ENCODE measurements at regions not wholly inside any gene's neighbourhood (a gene's known extent, or its start where the extent isn't known, plus 50 kb on each side); places are given as distances from the start of the nearest gene placed in this dataset.

- DNase-seq: no peak
Measured at GRCh38 chr2:172153156-172153555, 50.5 kb upstream of the DLX2 start.

- no peak for DNase-seq
Measured at GRCh38 chr2:172153757-172154156, 51.1 kb upstream of the DLX2 start.

- DNase-seq: no peak
Measured at GRCh38 chr2:172155752-172156151, 53.1 kb upstream of the DLX2 start.

- DNase-seq: no peak
Measured at GRCh38 chr2:172160839-172161238, 58.1 kb upstream of the DLX2 start.

GRCh38 chr2:172162225-172162733 is 59.6 kb upstream of the DLX2 start:
- no peak for DNase-seq

GRCh38 chr2:172162739-172163336 is 60.1 kb upstream of the DLX2 start:
- DNase-seq: no peak

- peak; percentile 39 to 60 for DNase-seq
Measured at GRCh38 chr2:172168917-172169346, 66.2 kb upstream of the DLX2 start.

GRCh38 chr2:172169611-172170010 is 66.9 kb upstream of the DLX2 start:
- no peak for DNase-seq

- peak; percentile 47 to 63 for DNase-seq
Measured at GRCh38 chr2:172172513-172173173, 69.9 kb upstream of the DLX2 start.

GRCh38 chr2:172173174-172173706 is 70.5 kb upstream of the DLX2 start:
- peak in 1 of 2 experiments; percentile 8 for DNase-seq

GRCh38 chr2:172177581-172177980 is 74.9 kb upstream of the DLX2 start:
- no peak for DNase-seq

- DNase-seq: no peak
Measured at GRCh38 chr2:172177996-172178395, 75.3 kb upstream of the DLX2 start.

- no peak for DNase-seq
Measured at GRCh38 chr2:172179045-172179701, 76.5 kb upstream of the DLX2 start.

- no peak for DNase-seq
Measured at GRCh38 chr2:172181840-172182239, 79.1 kb upstream of the DLX2 start.

GRCh38 chr2:172182624-172183023 is 79.9 kb upstream of the DLX2 start:
- peak in 1 of 2 experiments; percentile 2 for DNase-seq

- DNase-seq: no peak
Measured at GRCh38 chr2:172193331-172194089, 90.8 kb upstream of the DLX2 start.

GRCh38 chr2:172195836-172196376 is 93.2 kb upstream of the DLX2 start:
- no peak for DNase-seq

GRCh38 chr2:172196768-172197431 is 94.2 kb upstream of the DLX2 start:
- DNase-seq: peak; percentile 85 to 89

GRCh38 chr2:172198361-172198760 is 95.7 kb upstream of the DLX2 start:
- no peak for DNase-seq

- DNase-seq: no peak
Measured at GRCh38 chr2:172198908-172199307, 96.2 kb upstream of the DLX2 start.

- peak; percentile 25 to 26 for DNase-seq
Measured at GRCh38 chr2:172200495-172201085, 97.9 kb upstream of the DLX2 start.

- DNase-seq: no peak
Measured at GRCh38 chr2:172204309-172204708, 101.6 kb upstream of the DLX2 start.

Measured in AML-193 (cell line).